Stimulated activated CD8-positive, alpha-beta memory T cell treated with anti-CD3 and anti-CD28 coated beads, Interleukin-15, amount 100 ng/mL, for 4 hours (primary cell): ENCODE measurements at regions not wholly inside any gene's neighbourhood (a gene's known extent, or its start where the extent isn't known, plus 50 kb on each side); places are given as distances from the start of the nearest gene placed in this dataset.

Experiments used
- DNase-seq, 2 donors: peaks; one replicate each; pipeline ENCODE4 v3.0.0-alpha.2; 2020; ENCODE audit warnings: low read depth in 2 of 2

GRCh38 chr2:8043295-8043694 lies 638.6 kb upstream of the ID2 start:
- no peak for DNase-seq

GRCh38 chr2:8044046-8044594 lies 637.7 kb upstream of the ID2 start:
- DNase-seq, result no peak

GRCh38 chr2:8045081-8045614 lies 636.7 kb upstream of the ID2 start:
- no peak for DNase-seq

- DNase-seq, result no peak
Measured at GRCh38 chr2:8046849-8047248, 635.0 kb upstream of the ID2 start.

- DNase-seq, result no peak
Measured at GRCh38 chr2:8049176-8049575, 632.7 kb upstream of the ID2 start.

- DNase-seq, result no peak
Measured at GRCh38 chr2:8049851-8050571, 631.8 kb upstream of the ID2 start.

- DNase-seq, result no peak
Measured at GRCh38 chr2:8053216-8053615, 628.6 kb upstream of the ID2 start.

GRCh38 chr2:8054070-8054469 lies 627.8 kb upstream of the ID2 start:
- DNase-seq, result no peak

GRCh38 chr2:8058652-8059051 lies 623.2 kb upstream of the ID2 start:
- no peak for DNase-seq

GRCh38 chr2:8059255-8059654 lies 622.6 kb upstream of the ID2 start:
- no peak for DNase-seq

GRCh38 chr2:8059794-8060193 lies 622.1 kb upstream of the ID2 start:
- no peak for DNase-seq

GRCh38 chr2:8061219-8061618 lies 620.6 kb upstream of the ID2 start:
- no peak for DNase-seq

- no peak for DNase-seq
Measured at GRCh38 chr2:8064603-8065002, 617.3 kb upstream of the ID2 start.

GRCh38 chr2:8065191-8065590 lies 616.7 kb upstream of the ID2 start:
- DNase-seq, result no peak

GRCh38 chr2:8067784-8068336 lies 614.0 kb upstream of the ID2 start:
- no peak for DNase-seq

GRCh38 chr2:8072907-8073306 lies 608.9 kb upstream of the ID2 start:
- DNase-seq, result no peak

GRCh38 chr2:8073916-8074315 lies 607.9 kb upstream of the ID2 start:
- DNase-seq, result no peak

GRCh38 chr2:8076448-8077342 lies 605.2 kb upstream of the ID2 start:
- no peak for DNase-seq

- no peak for DNase-seq
Measured at GRCh38 chr2:8078705-8079104, 603.2 kb upstream of the ID2 start.

GRCh38 chr2:8080063-8080462 lies 601.8 kb upstream of the ID2 start:
- DNase-seq, result no peak

- DNase-seq, result no peak
Measured at GRCh38 chr2:8081130-8081529, 600.7 kb upstream of the ID2 start.

GRCh38 chr2:8082840-8083239 lies 599.0 kb upstream of the ID2 start:
- no peak for DNase-seq
